Endothelial cell of umbilical vein (primary cell): ENCODE measurements at regions not wholly inside any gene's neighbourhood (a gene's known extent, or its start where the extent isn't known, plus 50 kb on each side); places are given as distances from the start of the nearest gene placed in this dataset.

ENCODE experiments used
- BruUV-seq: library from RNA; stranded (reverse); fragments of 400-500 nt; replicated peaks from 2 replicates; lab custom pipeline; 2021; lab: Mats Ljungman, UMichigan
- CTCF ChIA-PET: fragments of 300-600, 350-600 bp; sonication (Branson Sonifier 250); formaldehyde crosslinking; loops from one replicate; lab custom pipeline; 2021; ENCODE audit warnings: antibody characterized with exemption, inconsistent platforms; lab: Charles Lee
- POLR2A ChIA-PET: fragments of 300-600, 350-600 bp; sonication (Branson Sonifier 250); formaldehyde crosslinking; loops from one replicate; lab custom pipeline; 2021; ENCODE audit warnings: antibody characterized with exemption, inconsistent platforms; lab: Charles Lee
- DNase-seq: peaks from one replicate; pipeline ENCODE4 v3.0.0-alpha.2; 2011; ENCODE audit warnings: low read depth, low spot score
- FAIRE-seq: peaks from 2 replicates; lab custom pipeline; 2011; peaks lifted over from hg19 to GRCh38; lab: Jason Lieb, UNC
- H2AFZ ChIP-seq: 2 replicates; pipeline ENCODE4 v1.6.0; 2012; ENCODE audit warnings: low read depth, low read length, control low read depth, inconsistent platforms
- H3K27ac ChIP-seq: 2 replicates; pipeline ENCODE4 v1.5.1; 2011; ENCODE audit warnings: low read depth, mild to moderate bottlenecking, control low read depth, low read length, moderate library complexity; ENCODE audit not compliant: insufficient read depth
- H3K27me3 ChIP-seq, 2 experiments: 2 replicates each; pipeline versions ENCODE4 v1.6.0 to v1.6.1; 2011; ENCODE audit warnings: low read length in 2 of 2, mixed read lengths in 1 of 2; ENCODE audit not compliant: control insufficient read depth in 2 of 2, insufficient read depth in 2 of 2
- H3K36me3 ChIP-seq, 2 experiments: 2 replicates in 1 of 2; 3 replicates in 1 of 2; pipeline ENCODE4 v1.5.1; 2011; ENCODE audit warnings: low read length in 2 of 2, mild to moderate bottlenecking in 1 of 2, moderate library complexity in 1 of 2; ENCODE audit not compliant: control insufficient read depth in 2 of 2, insufficient read depth in 2 of 2; ENCODE audit errors: extremely low read depth in 1 of 2
- H3K4me1 ChIP-seq: 3 replicates; pipeline ENCODE4 v1.5.1; 2011; ENCODE audit warnings: mild to moderate bottlenecking, low read length; ENCODE audit not compliant: control insufficient read depth, insufficient read depth; ENCODE audit errors: extremely low read depth
- H3K4me2 ChIP-seq: 2 replicates; pipeline ENCODE4 v1.6.1; 2011; ENCODE audit warnings: low read length, control low read depth, mixed read lengths; ENCODE audit not compliant: insufficient read depth
- H3K4me3 ChIP-seq, 3 experiments: fragments of 200-600 bp in 1 of 3; sonication (generic), shearing (Covaris generic) in 1 of 3; replicated peaks in 1 of 3; 2 replicates each; pipeline ENCODE4 v1.5.1; 2011 to 2016; ENCODE audit warnings: control low read depth in 3 of 3, low read length in 3 of 3, mild to moderate bottlenecking in 2 of 3, inconsistent platforms in 1 of 3, low read depth in 1 of 3, moderate library complexity in 1 of 3; ENCODE audit not compliant: insufficient read depth in 1 of 3
- H3K79me2 ChIP-seq: 2 replicates; pipeline ENCODE4 v1.6.0; 2012; ENCODE audit warnings: low read length, inconsistent platforms; ENCODE audit not compliant: control insufficient read depth, insufficient read depth
- H3K9ac ChIP-seq: replicated peaks from 2 replicates; pipeline ENCODE3; 2011; ENCODE audit warnings: low read length, control low read depth; ENCODE audit not compliant: insufficient read depth; ENCODE audit errors: extremely low read depth
- H3K9me1 ChIP-seq: replicated peaks from 3 replicates; pipeline ENCODE4 v1.6.0; 2011; ENCODE audit warnings: mild to moderate bottlenecking, low read length; ENCODE audit not compliant: control insufficient read depth, insufficient read depth; ENCODE audit errors: extremely low read depth
- H3K9me3 ChIP-seq: replicated peaks from 2 replicates; pipeline ENCODE4 v1.5.1; 2012; ENCODE audit warnings: low read length, inconsistent platforms; ENCODE audit not compliant: control insufficient read depth, insufficient read depth
- H4K20me1 ChIP-seq: replicated peaks from 2 replicates; pipeline ENCODE3; 2011; ENCODE audit warnings: mild to moderate bottlenecking, low read length; ENCODE audit not compliant: control insufficient read depth, insufficient read depth; ENCODE audit errors: extremely low read depth
- CTCF ChIP-seq, 2 donors: IDR thresholded peaks; 1 replicate in 1 of 2; 2 replicates in 1 of 2; pipeline ENCODE4 v1.5.1; 2011; ENCODE audit warnings: low read length in 2 of 2, mild to moderate bottlenecking in 2 of 2, moderate library complexity in 2 of 2, control low read depth in 1 of 2, inconsistent platforms in 1 of 2, low read depth in 1 of 2; ENCODE audit not compliant: insufficient read depth in 1 of 2; ENCODE audit errors: extremely low read depth in 1 of 2
- EZH2 ChIP-seq: IDR thresholded peaks from 2 replicates; pipeline ENCODE4 v1.6.1; 2012; ENCODE audit warnings: borderline replicate concordance, low read depth, mild to moderate bottlenecking, moderate library complexity, low read length, inconsistent platforms; ENCODE audit not compliant: severe bottlenecking
- FOS ChIP-seq: IDR thresholded peaks from 2 replicates; pipeline ENCODE4 v1.6.1; 2011; ENCODE audit warnings: mild to moderate bottlenecking, low read length, moderate library complexity, borderline replicate concordance; ENCODE audit not compliant: insufficient read depth
- GATA2 ChIP-seq: IDR thresholded peaks from 2 replicates; pipeline ENCODE4 v1.7.0; 2011; ENCODE audit warnings: low read depth, mild to moderate bottlenecking, moderate library complexity, mixed read lengths, low read length; ENCODE audit not compliant: insufficient read length, insufficient read depth
- JUN ChIP-seq: IDR thresholded peaks from 2 replicates; pipeline ENCODE4 v1.6.1; 2011; ENCODE audit warnings: borderline replicate concordance, low read depth; ENCODE audit not compliant: insufficient read length, insufficient read depth
- MAX ChIP-seq: IDR thresholded peaks from 2 replicates; pipeline ENCODE4 v1.6.1; 2011; ENCODE audit not compliant: insufficient read depth, insufficient read length
- MYC ChIP-seq: IDR thresholded peaks from one replicate; pipeline ENCODE4 v1.6.1; 2011; ENCODE audit warnings: mild to moderate bottlenecking, low read depth, low read length
- POLR2A ChIP-seq: IDR thresholded peaks from 2 replicates; pipeline ENCODE4 v1.6.1; 2012; ENCODE audit warnings: low read depth, mild to moderate bottlenecking, control low read depth, low read length
- POLR2AphosphoS5 ChIP-seq: IDR thresholded peaks from 2 replicates; pipeline ENCODE4 v1.6.1; 2012; ENCODE audit warnings: low read depth, mild to moderate bottlenecking, control low read depth, low read length, moderate library complexity; ENCODE audit not compliant: insufficient read depth
- dilution Hi-C: fragments of 300-500 bp; cut with MboI; formaldehyde crosslinking; loops from one replicate; pipeline ENCODE4 v1.15.0; 2019; ENCODE audit warnings: low sequenced_read_pairs; ENCODE audit not compliant: extremely low pct_ligation_motif_present
- intact Hi-C: fragments of 100-400 bp; cut with micrococcal nuclease; formaldehyde crosslinking; loops from one replicate; pipeline ENCODE4 v1.10.0; 2022

- no peaks in the 10 kb centered on the region for H3K4me1 ChIP-seq
- no peak overlapping the region for H3K9ac ChIP-seq
- no peak overlapping the region for H3K27ac ChIP-seq
- H2AFZ ChIP-seq = no peak overlapping the region
- FAIRE-seq = no peak
- BruUV-seq = no TSS peak
- no peaks in the 10 kb centered on the region for H4K20me1 ChIP-seq
- TF ChIP-seq POLR2A (no peak), MYC (no peak), FOS (no peak), EZH2 (no peak), GATA2 (no peak), CTCF (IDR thresholded peaks at IDR 0.05; ENCODE audit: extremely low read depth in 1 of 2, insufficient read depth in 1 of 2, low read depth in 1 of 2, low read length in 2 of 2) (no peak), MAX (no peak), JUN (no peak), POLR2AphosphoS5 (no peak)
- intact Hi-C loops (no loop called here), dilution Hi-C loops (no loop called here)
- H3K9me3 ChIP-seq = no peaks in the 10 kb centered on the region
- no peak overlapping the region for H3K4me2 ChIP-seq
- DNase-seq = no peak
- ChIA-PET CTCF (no interaction called here), POLR2A (no interaction called here)
- no peaks in the 10 kb centered on the region for H3K79me2 ChIP-seq
- no peaks in the 10 kb centered on the region for H3K36me3 ChIP-seq
- H3K9me1 ChIP-seq = no peaks in the 10 kb centered on the region
- H3K27me3 ChIP-seq = no peaks in the 10 kb centered on the region
- H3K4me3 ChIP-seq = no peak overlapping the region
Measured at GRCh38 chr7:110502888-110503465, 588.0 kb upstream of the LRRN3 start.
